C4-2B (cell line): ENCODE measurements at regions not wholly inside any gene's neighbourhood (a gene's known extent, or its start where the extent isn't known, plus 50 kb on each side); places are given as distances from the start of the nearest gene placed in this dataset.

Source experiments
- CTCF ChIP-seq: fragments of 450-650 bp; conservative IDR thresholded peaks from 2 replicates; pipeline ENCODE4 v1.5.1; 2017; ENCODE audit warnings: mild to moderate bottlenecking
- ZFX ChIP-seq: fragments of 450-650 bp; IDR thresholded peaks from 2 replicates; pipeline ENCODE4 v1.6.1; 2017

GRCh38 chr7:32241636-32242035, 171.4 kb upstream of the PDE1C start:
- TF ChIP-seq CTCF = no peak
- no peak for TF ChIP-seq ZFX
